Panc1 (cell line): ENCODE measurements at regions not wholly inside any gene's neighbourhood (a gene's known extent, or its start where the extent isn't known, plus 50 kb on each side); places are given as distances from the start of the nearest gene placed in this dataset.

Experiments used
- ATAC-seq: fragments of 200-7000 bp; cut with Tn5 transposase; 2 replicates; pipeline ENCODE4 v1.9.1; 2020; ENCODE audit warnings: mild to moderate bottlenecking, moderate library complexity
- BruUV-seq: library from RNA; stranded (reverse); fragments of 400-500 nt; replicated peaks from 2 replicates; lab custom pipeline; 2021; lab: Mats Ljungman, UMichigan
- CTCF ChIA-PET: fragments of 300-600 bp; sonication (Branson Sonifier 250); formaldehyde crosslinking; loops from one replicate; lab custom pipeline; 2022; ENCODE audit warnings: antibody characterized with exemption; lab: Charles Lee
- POLR2A ChIA-PET: fragments of 300-600 bp; sonication (Branson Sonifier 250); formaldehyde crosslinking; loops from one replicate; lab custom pipeline; 2022; ENCODE audit warnings: antibody characterized with exemption; lab: Charles Lee
- DNase-seq: peaks from one replicate; pipeline ENCODE4 v3.0.0-alpha.2; 2010; ENCODE audit warnings: low read depth, low spot score
- H3K27ac ChIP-seq: 2 replicates; pipeline ENCODE4 v1.5.1; 2011; ENCODE audit warnings: mild to moderate bottlenecking, low read length, inconsistent platforms
- H3K27me3 ChIP-seq: fragments of 200-500 bp; sonication (Bioruptor generic); 2 replicates; pipeline ENCODE4 v1.6.0; 2014; ENCODE audit warnings: low read length, inconsistent platforms; ENCODE audit not compliant: control insufficient read depth, insufficient read depth
- H3K36me3 ChIP-seq: fragments of 200-500 bp; sonication (Bioruptor generic); 2 replicates; pipeline ENCODE4 v1.5.1; 2014; ENCODE audit warnings: inconsistent platforms, mild to moderate bottlenecking, low read length, moderate library complexity; ENCODE audit not compliant: control insufficient read depth, insufficient read depth
- H3K4me1 ChIP-seq: 2 replicates; pipeline ENCODE4 v1.5.1; 2011; ENCODE audit warnings: inconsistent platforms, mild to moderate bottlenecking, low read length, moderate library complexity; ENCODE audit not compliant: control insufficient read depth, insufficient read depth
- H3K4me3 ChIP-seq, 2 experiments: 2 replicates each; pipeline ENCODE4 v1.5.1; 2011 to 2012; ENCODE audit warnings: low read depth in 2 of 2, low read length in 2 of 2, mild to moderate bottlenecking in 2 of 2, inconsistent platforms in 1 of 2, moderate library complexity in 1 of 2
- H3K9me3 ChIP-seq: fragments of 200-500 bp; sonication (Bioruptor generic); 2 replicates; pipeline ENCODE4 v1.5.1; 2014; ENCODE audit warnings: low read depth, mild to moderate bottlenecking, inconsistent platforms, low read length, moderate library complexity; ENCODE audit not compliant: control insufficient read depth, insufficient read depth
- CTCF ChIP-seq: fragments of 450-650 bp; IDR thresholded peaks from 2 replicates; pipeline ENCODE4 v1.5.1; 2017; ENCODE audit warnings: mild to moderate bottlenecking
- REST ChIP-seq, 2 experiments: IDR thresholded peaks; 2 replicates each; pipeline ENCODE4 v1.6.1; 2011 to 2012; ENCODE audit warnings: low read depth in 2 of 2, control low read depth in 1 of 2, low read length in 1 of 2, mild to moderate bottlenecking in 1 of 2, moderate library complexity in 1 of 2; ENCODE audit not compliant: insufficient read depth in 1 of 2
- SIN3A ChIP-seq: IDR thresholded peaks from 2 replicates; pipeline ENCODE4 v1.6.1; 2012; ENCODE audit warnings: low read depth, mild to moderate bottlenecking, low read length, moderate library complexity, borderline replicate concordance; ENCODE audit not compliant: insufficient read depth
- TCF7L2 ChIP-seq: IDR thresholded peaks from 2 replicates; pipeline ENCODE4 v1.6.1; 2011; ENCODE audit warnings: mild to moderate bottlenecking, low read depth, low read length, inconsistent platforms
- in situ Hi-C: cut with HindIII; loops from 2 replicates; pipeline ENCODE4 v1.10.0; 2016; ENCODE audit warnings: low sequenced_read_pairs, low pct_unique_long_range_greater_than_20kb
- intact Hi-C: fragments of 100-400 bp; cut with micrococcal nuclease; formaldehyde crosslinking; loops from one replicate; pipeline ENCODE4 v1.10.0; 2022; ENCODE audit not compliant: unreplicated experiment

- H3K27me3 ChIP-seq, result no peaks in the 10 kb centered on the region
- no peak for ATAC-seq
- no peaks in the 10 kb centered on the region for H3K4me1 ChIP-seq
- in situ Hi-C loops, result no loop called here
- DNase-seq, result no peak
- ChIA-PET CTCF (no interaction called here), POLR2A (no interaction called here)
- no peaks in the 10 kb centered on the region for H3K9me3 ChIP-seq
- BruUV-seq, result no TSS peak
- no peak for TF ChIP-seq SIN3A
- TF ChIP-seq REST (IDR thresholded peaks at IDR 0.05; ENCODE audit: insufficient read depth in 1 of 2, low read depth in 2 of 2, low read length in 1 of 2), result no peak
- TF ChIP-seq TCF7L2, result no peak
- TF ChIP-seq CTCF, result no peak
- H3K27ac ChIP-seq, result no peak overlapping the region
- intact Hi-C loops, result no loop called here
- H3K4me3 ChIP-seq, result no peak overlapping the region
- H3K36me3 ChIP-seq, result no peaks in the 10 kb centered on the region
Observed at GRCh38 chr1:164902491-164902890, 343.5 kb downstream of the PBX1 start.
